WTC11 (cell line): ENCODE measurements at regions not wholly inside any gene's neighbourhood (a gene's known extent, or its start where the extent isn't known, plus 50 kb on each side); places are given as distances from the start of the nearest gene placed in this dataset.

ENCODE experiments used
- ATAC-seq: fragments of 200-7000 bp; cut with Tn5 transposase; 2 replicates; pipeline ENCODE4 v1.10.0; 2021; ENCODE audit warnings: mild to moderate bottlenecking, moderate library complexity
- CTCF ChIA-PET: fragments of 300-600 bp; sonication (Branson Sonifier 250); formaldehyde crosslinking; loops from one replicate; lab custom pipeline; 2021; ENCODE audit warnings: antibody characterized with exemption; lab: Charles Lee
- POLR2A ChIA-PET: fragments of 350-600 bp; sonication (Branson Sonifier 250); formaldehyde crosslinking; loops from one replicate; lab custom pipeline; 2021; ENCODE audit warnings: antibody characterized with exemption; lab: Charles Lee
- DNase-seq: peaks from one replicate; pipeline ENCODE4 v3.0.0; 2021; ENCODE audit warnings: low spot score
- H3K27ac Mint-ChIP-seq: 2 replicates; pipeline ENCODE4 v1.8.0; 2021; ENCODE audit warnings: mixed read lengths
- H3K27me3 Mint-ChIP-seq: 2 replicates; pipeline ENCODE4 v1.8.0; 2021; ENCODE audit warnings: low read depth, mild to moderate bottlenecking, moderate library complexity, mixed read lengths
- H3K36me3 Mint-ChIP-seq: 2 replicates; pipeline ENCODE4 v1.8.0; 2021; ENCODE audit warnings: mixed read lengths
- H3K4me1 Mint-ChIP-seq: 2 replicates; pipeline ENCODE4 v1.8.0; 2022; ENCODE audit warnings: mixed read lengths
- H3K4me3 Mint-ChIP-seq: 2 replicates; pipeline ENCODE4 v1.8.0; 2021; ENCODE audit warnings: mild to moderate bottlenecking, moderate library complexity, mixed read lengths
- H3K9me3 Mint-ChIP-seq: 2 replicates; pipeline ENCODE4 v1.8.0; 2021; ENCODE audit warnings: mixed read lengths
- ATF1 ChIP-seq: sonication (generic); formaldehyde crosslinking; IDR thresholded peaks from 2 replicates; pipeline ENCODE4 v1.8.1; 2023; ENCODE audit warnings: mild to moderate bottlenecking, moderate library complexity, missing genetic modification reagents
- ESRRA ChIP-seq: sonication (generic); formaldehyde crosslinking; IDR thresholded peaks from 2 replicates; pipeline ENCODE4 v1.8.1; 2022; ENCODE audit warnings: mild to moderate bottlenecking, missing genetic modification reagents, borderline replicate concordance
- ETV6 ChIP-seq: sonication (generic); formaldehyde crosslinking; IDR thresholded peaks from 2 replicates; pipeline ENCODE4 v1.8.1; 2022; ENCODE audit warnings: mild to moderate bottlenecking, missing genetic modification reagents
- GRHL2 ChIP-seq: fragments of 250-450 bp; sonication (Bioruptor Pico); IDR thresholded peaks from 2 replicates; pipeline ENCODE4 v1.8.0; 2022; ENCODE audit warnings: mild to moderate bottlenecking, moderate library complexity; ENCODE audit not compliant: insufficient replicate concordance, severe bottlenecking
- KAT7 ChIP-seq: sonication (generic); formaldehyde crosslinking; IDR thresholded peaks from 2 replicates; pipeline ENCODE4 v1.8.1; 2023; ENCODE audit warnings: missing genetic modification reagents, mild to moderate bottlenecking, borderline replicate concordance
- NFE2L1 ChIP-seq: sonication (generic); formaldehyde crosslinking; IDR thresholded peaks from 2 replicates; pipeline ENCODE4 v1.8.1; 2023; ENCODE audit warnings: missing genetic modification reagents
- NR1H2 ChIP-seq: sonication (generic); formaldehyde crosslinking; IDR thresholded peaks from 2 replicates; pipeline ENCODE4 v1.9.0; 2021; ENCODE audit warnings: mild to moderate bottlenecking, moderate library complexity, missing genetic modification reagents
- PRRX2 ChIP-seq: fragments of 250-450 bp; sonication (Bioruptor Pico); IDR thresholded peaks from 2 replicates; pipeline ENCODE4 v1.8.0; 2021; ENCODE audit warnings: mild to moderate bottlenecking
- RORB ChIP-seq: fragments of 250-450 bp; sonication (Bioruptor Pico); IDR thresholded peaks from 2 replicates; pipeline ENCODE4 v1.9.0; 2021; ENCODE audit warnings: mild to moderate bottlenecking
- SMAD4 ChIP-seq: sonication (generic); formaldehyde crosslinking; IDR thresholded peaks from 2 replicates; pipeline ENCODE4 v1.8.0; 2022; ENCODE audit warnings: mild to moderate bottlenecking, missing genetic modification reagents
- TF ChIP-seq, protein P1 (sequence below): fragments of 250-450 bp; sonication (Bioruptor Pico); IDR thresholded peaks from 2 replicates; pipeline ENCODE4 v1.8.0; 2021; ENCODE audit warnings: mild to moderate bottlenecking
- TF ChIP-seq, protein P2 (sequence below): sonication (generic); formaldehyde crosslinking; IDR thresholded peaks from 2 replicates; pipeline ENCODE4 v1.8.0; 2023; ENCODE audit warnings: missing genetic modification reagents
- TF ChIP-seq, protein P3 (sequence below): fragments of 250-450 bp; sonication (Bioruptor Pico); IDR thresholded peaks from 2 replicates; pipeline ENCODE4 v1.9.0; 2021; ENCODE audit warnings: mild to moderate bottlenecking
- TF ChIP-seq, protein P4 (sequence below): sonication (generic); formaldehyde crosslinking; IDR thresholded peaks from 2 replicates; pipeline ENCODE4 v1.8.1; 2022; ENCODE audit warnings: low read depth, mild to moderate bottlenecking, moderate library complexity, missing genetic modification reagents, borderline replicate concordance
- TF ChIP-seq, protein P5 (sequence below): sonication (generic); formaldehyde crosslinking; IDR thresholded peaks from 2 replicates; pipeline ENCODE4 v1.8.1; 2023; ENCODE audit warnings: mild to moderate bottlenecking, missing genetic modification reagents
- TF ChIP-seq, protein P6 (sequence below): sonication (generic); formaldehyde crosslinking; IDR thresholded peaks from 2 replicates; pipeline ENCODE4 v1.8.1; 2023; ENCODE audit warnings: mild to moderate bottlenecking, moderate library complexity, missing genetic modification reagents
- TF ChIP-seq, protein P7 (sequence below): sonication (generic); formaldehyde crosslinking; IDR thresholded peaks from 2 replicates; pipeline ENCODE4 v1.8.1; 2023; ENCODE audit warnings: mild to moderate bottlenecking, missing genetic modification reagents, borderline replicate concordance

DNA sequence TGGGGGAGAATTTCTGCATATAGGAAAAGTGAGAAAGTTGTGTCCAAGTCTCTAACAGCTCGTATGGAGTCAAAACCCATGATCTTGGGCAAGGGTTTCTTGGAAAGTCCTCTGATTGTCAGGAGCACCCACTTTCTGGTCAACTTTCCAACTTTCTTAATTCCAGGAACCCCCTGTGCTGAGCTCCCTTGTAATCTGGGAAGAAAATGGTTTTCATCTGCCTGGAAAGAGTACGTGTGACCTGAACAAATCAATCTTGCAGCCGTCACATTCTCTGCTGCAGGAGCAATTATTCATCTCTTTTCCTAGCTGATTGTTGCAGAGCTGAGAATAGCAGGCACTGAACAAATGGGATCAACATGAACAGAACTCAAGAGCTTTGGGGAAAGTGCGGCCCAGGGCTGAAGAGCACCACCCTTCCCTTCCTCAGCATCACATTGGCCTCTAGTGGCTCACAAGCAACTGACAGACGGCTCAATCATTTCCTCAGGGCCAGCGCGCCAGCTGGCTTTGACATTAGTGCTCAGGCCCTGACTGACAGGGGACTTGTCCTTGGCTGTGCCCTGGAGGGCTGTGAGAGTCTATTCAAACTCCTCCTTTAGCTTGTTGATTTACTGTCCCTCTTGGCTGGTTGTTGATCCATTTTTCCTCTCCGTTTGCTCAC is 295.2 kb downstream of the HLX start (continued):
- TF ChIP-seq, protein P1, sequence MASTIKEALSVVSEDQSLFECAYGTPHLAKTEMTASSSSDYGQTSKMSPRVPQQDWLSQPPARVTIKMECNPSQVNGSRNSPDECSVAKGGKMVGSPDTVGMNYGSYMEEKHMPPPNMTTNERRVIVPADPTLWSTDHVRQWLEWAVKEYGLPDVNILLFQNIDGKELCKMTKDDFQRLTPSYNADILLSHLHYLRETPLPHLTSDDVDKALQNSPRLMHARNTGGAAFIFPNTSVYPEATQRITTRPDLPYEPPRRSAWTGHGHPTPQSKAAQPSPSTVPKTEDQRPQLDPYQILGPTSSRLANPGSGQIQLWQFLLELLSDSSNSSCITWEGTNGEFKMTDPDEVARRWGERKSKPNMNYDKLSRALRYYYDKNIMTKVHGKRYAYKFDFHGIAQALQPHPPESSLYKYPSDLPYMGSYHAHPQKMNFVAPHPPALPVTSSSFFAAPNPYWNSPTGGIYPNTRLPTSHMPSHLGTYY = no peak

DNA sequence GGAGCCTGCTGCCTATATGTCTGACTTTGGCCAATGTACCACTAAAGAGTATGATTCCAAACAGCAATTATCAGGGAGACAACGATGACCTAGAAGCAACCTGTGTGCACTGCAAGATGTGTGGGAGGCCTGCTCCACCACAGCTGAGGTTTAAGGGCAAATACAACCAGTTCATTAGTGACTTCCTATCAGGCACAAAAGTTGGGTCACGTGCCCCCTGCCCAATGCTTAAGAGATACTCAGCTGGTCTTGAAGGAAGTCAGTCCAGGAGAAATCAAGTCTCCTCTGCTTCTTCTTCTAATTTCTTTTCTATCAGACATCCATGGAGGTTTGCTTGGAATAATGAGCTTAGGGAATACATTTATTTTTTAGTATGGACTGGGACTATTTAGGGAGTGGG is 296.0 kb downstream of the HLX start:
- ATAC-seq = no peak
- Mint-ChIP-seq H3K36me3 (peaks cover 19% of the 10 kb centered on the region), H3K4me3 (no peak overlapping the region), H3K27ac (no peak overlapping the region), H3K27me3 (no peaks in the 10 kb centered on the region), H3K4me1 (peaks cover 10% of the 10 kb centered on the region), H3K9me3 (peaks cover 21% of the 10 kb centered on the region)
- DNase-seq = no peak
- POLR2A ChIA-PET = no interaction called here
- CTCF ChIA-PET = interaction anchor here (1.2 to 2.5 kb wide), 6 partner anchors 28 to 365 kb away, joined by 3 to 13 read pairs (median 4); no protein-coding TSS in a partner anchor
- TF ChIP-seq GRHL2 (CRISPR knock-in tag) (no peak), ATF1 (CRISPR knock-in tag) (no peak)
- TF ChIP-seq, protein P2, sequence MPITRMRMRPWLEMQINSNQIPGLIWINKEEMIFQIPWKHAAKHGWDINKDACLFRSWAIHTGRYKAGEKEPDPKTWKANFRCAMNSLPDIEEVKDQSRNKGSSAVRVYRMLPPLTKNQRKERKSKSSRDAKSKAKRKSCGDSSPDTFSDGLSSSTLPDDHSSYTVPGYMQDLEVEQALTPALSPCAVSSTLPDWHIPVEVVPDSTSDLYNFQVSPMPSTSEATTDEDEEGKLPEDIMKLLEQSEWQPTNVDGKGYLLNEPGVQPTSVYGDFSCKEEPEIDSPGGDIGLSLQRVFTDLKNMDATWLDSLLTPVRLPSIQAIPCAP (CRISPR knock-in tag) = no peak
- TF ChIP-seq, protein P3, sequence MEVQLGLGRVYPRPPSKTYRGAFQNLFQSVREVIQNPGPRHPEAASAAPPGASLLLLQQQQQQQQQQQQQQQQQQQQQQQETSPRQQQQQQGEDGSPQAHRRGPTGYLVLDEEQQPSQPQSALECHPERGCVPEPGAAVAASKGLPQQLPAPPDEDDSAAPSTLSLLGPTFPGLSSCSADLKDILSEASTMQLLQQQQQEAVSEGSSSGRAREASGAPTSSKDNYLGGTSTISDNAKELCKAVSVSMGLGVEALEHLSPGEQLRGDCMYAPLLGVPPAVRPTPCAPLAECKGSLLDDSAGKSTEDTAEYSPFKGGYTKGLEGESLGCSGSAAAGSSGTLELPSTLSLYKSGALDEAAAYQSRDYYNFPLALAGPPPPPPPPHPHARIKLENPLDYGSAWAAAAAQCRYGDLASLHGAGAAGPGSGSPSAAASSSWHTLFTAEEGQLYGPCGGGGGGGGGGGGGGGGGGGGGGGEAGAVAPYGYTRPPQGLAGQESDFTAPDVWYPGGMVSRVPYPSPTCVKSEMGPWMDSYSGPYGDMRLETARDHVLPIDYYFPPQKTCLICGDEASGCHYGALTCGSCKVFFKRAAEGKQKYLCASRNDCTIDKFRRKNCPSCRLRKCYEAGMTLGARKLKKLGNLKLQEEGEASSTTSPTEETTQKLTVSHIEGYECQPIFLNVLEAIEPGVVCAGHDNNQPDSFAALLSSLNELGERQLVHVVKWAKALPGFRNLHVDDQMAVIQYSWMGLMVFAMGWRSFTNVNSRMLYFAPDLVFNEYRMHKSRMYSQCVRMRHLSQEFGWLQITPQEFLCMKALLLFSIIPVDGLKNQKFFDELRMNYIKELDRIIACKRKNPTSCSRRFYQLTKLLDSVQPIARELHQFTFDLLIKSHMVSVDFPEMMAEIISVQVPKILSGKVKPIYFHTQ (CRISPR knock-in tag) = no peak
- TF ChIP-seq, protein P4, sequence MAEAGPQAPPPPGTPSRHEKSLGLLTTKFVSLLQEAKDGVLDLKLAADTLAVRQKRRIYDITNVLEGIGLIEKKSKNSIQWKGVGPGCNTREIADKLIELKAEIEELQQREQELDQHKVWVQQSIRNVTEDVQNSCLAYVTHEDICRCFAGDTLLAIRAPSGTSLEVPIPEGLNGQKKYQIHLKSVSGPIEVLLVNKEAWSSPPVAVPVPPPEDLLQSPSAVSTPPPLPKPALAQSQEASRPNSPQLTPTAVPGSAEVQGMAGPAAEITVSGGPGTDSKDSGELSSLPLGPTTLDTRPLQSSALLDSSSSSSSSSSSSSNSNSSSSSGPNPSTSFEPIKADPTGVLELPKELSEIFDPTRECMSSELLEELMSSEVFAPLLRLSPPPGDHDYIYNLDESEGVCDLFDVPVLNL (CRISPR knock-in tag) = no peak

DNA sequence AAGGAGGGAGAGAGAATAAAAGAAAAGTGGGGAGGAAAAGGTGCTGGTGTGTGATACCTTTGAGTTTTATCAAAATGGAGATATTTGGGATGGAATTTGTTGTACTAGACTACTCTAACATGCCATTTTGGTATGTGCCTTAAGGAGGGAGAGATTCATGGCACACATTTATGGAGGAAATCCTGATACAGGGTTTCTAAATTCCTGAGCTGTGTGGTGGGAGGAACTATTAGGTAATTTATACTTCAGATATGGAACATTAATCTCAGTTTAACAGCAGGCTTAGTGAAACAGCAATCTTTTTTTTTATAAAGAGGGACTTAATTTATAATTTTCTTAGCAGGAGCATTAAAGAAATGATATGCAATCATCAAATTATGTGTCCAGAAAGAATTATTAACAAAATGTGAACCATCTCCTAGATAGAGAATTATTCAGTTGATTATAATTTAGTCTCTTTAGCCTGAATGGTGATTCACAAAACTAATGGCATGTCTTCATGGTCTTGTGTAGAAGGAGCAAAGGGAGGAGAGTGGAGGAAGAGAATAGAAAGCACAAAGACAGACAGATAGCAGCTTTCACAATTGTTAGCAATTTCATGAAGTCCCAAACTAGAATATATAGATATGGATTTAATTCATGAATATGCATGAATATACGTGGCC is 301.6 kb downstream of the HLX start:
- Mint-ChIP-seq H3K9me3 (no peaks in the 10 kb centered on the region), H3K4me3 (no peak overlapping the region)
- ATAC-seq = no peak
- no peak for TF ChIP-seq SMAD4
- TF ChIP-seq RORB = no peak
- TF ChIP-seq ESRRA (CRISPR knock-in tag) = no peak
- TF ChIP-seq ETV6 (CRISPR knock-in tag) = no peak
- TF ChIP-seq, protein P5, sequence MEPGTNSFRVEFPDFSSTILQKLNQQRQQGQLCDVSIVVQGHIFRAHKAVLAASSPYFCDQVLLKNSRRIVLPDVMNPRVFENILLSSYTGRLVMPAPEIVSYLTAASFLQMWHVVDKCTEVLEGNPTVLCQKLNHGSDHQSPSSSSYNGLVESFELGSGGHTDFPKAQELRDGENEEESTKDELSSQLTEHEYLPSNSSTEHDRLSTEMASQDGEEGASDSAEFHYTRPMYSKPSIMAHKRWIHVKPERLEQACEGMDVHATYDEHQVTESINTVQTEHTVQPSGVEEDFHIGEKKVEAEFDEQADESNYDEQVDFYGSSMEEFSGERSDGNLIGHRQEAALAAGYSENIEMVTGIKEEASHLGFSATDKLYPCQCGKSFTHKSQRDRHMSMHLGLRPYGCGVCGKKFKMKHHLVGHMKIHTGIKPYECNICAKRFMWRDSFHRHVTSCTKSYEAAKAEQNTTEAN (CRISPR knock-in tag) = no peak
- TF ChIP-seq, protein P6, sequence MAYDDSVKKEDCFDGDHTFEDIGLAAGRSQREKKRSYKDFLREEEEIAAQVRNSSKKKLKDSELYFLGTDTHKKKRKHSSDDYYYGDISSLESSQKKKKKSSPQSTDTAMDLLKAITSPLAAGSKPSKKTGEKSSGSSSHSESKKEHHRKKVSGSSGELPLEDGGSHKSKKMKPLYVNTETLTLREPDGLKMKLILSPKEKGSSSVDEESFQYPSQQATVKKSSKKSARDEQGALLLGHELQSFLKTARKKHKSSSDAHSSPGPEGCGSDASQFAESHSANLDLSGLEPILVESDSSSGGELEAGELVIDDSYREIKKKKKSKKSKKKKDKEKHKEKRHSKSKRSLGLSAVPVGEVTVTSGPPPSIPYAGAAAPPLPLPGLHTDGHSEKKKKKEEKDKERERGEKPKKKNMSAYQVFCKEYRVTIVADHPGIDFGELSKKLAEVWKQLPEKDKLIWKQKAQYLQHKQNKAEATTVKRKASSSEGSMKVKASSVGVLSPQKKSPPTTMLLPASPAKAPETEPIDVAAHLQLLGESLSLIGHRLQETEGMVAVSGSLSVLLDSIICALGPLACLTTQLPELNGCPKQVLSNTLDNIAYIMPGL (CRISPR knock-in tag) = no peak
- TF ChIP-seq NR1H2 (CRISPR knock-in tag) = no peak
- TF ChIP-seq KAT7 = no peak
- TF ChIP-seq NFE2L1 (CRISPR knock-in tag) = no peak
- TF ChIP-seq, protein P7, sequence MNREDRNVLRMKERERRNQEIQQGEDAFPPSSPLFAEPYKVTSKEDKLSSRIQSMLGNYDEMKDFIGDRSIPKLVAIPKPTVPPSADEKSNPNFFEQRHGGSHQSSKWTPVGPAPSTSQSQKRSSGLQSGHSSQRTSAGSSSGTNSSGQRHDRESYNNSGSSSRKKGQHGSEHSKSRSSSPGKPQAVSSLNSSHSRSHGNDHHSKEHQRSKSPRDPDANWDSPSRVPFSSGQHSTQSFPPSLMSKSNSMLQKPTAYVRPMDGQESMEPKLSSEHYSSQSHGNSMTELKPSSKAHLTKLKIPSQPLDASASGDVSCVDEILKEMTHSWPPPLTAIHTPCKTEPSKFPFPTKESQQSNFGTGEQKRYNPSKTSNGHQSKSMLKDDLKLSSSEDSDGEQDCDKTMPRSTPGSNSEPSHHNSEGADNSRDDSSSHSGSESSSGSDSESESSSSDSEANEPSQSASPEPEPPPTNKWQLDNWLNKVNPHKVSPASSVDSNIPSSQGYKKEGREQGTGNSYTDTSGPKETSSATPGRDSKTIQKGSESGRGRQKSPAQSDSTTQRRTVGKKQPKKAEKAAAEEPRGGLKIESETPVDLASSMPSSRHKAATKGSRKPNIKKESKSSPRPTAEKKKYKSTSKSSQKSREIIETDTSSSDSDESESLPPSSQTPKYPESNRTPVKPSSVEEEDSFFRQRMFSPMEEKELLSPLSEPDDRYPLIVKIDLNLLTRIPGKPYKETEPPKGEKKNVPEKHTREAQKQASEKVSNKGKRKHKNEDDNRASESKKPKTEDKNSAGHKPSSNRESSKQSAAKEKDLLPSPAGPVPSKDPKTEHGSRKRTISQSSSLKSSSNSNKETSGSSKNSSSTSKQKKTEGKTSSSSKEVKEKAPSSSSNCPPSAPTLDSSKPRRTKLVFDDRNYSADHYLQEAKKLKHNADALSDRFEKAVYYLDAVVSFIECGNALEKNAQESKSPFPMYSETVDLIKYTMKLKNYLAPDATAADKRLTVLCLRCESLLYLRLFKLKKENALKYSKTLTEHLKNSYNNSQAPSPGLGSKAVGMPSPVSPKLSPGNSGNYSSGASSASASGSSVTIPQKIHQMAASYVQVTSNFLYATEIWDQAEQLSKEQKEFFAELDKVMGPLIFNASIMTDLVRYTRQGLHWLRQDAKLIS = no peak
- TF ChIP-seq, protein P2 (CRISPR knock-in tag) = no peak
- TF ChIP-seq PRRX2 (CRISPR knock-in tag) = no peak

More for the DNA sequence above, 301.6 kb downstream of the HLX start:
- CTCF ChIA-PET = no interaction called here
- no peak overlapping the region for H3K27ac Mint-ChIP-seq
- no peaks in the 10 kb centered on the region for H3K27me3 Mint-ChIP-seq
- DNase-seq = no peak
- H3K4me1 Mint-ChIP-seq = peaks cover 3% of the 10 kb centered on the region; the same call in 1 of the 2 replicates
- POLR2A ChIA-PET = no interaction called here
- H3K36me3 Mint-ChIP-seq = no peaks in the 10 kb centered on the region
